Mesendoderm (in vitro differentiated cells): ENCODE measurements at regions not wholly inside any gene's neighbourhood (a gene's known extent, or its start where the extent isn't known, plus 50 kb on each side); places are given as distances from the start of the nearest gene placed in this dataset.

Experiments
- DNase-seq: peaks from one replicate; pipeline ENCODE4 v3.0.0; 2013
- H2AK5ac ChIP-seq: 2 replicates; pipeline ENCODE4 v1.6.1; 2013; ENCODE audit warnings: low read length, inconsistent platforms
- H2BK120ac ChIP-seq: 2 replicates; pipeline ENCODE4 v1.6.1; 2013; ENCODE audit warnings: low read depth, mild to moderate bottlenecking, low read length, moderate library complexity, mixed read lengths
- H2BK15ac ChIP-seq: replicated peaks from 2 replicates; pipeline ENCODE4 v1.6.1; 2013; ENCODE audit warnings: low read depth, mild to moderate bottlenecking, moderate library complexity
- H2BK5ac ChIP-seq: 2 replicates; pipeline ENCODE4 v1.6.1; 2013; ENCODE audit warnings: low read length, inconsistent platforms
- H3K18ac ChIP-seq: 2 replicates; pipeline ENCODE4 v1.6.1; 2013; ENCODE audit warnings: mild to moderate bottlenecking, low read length, mixed read lengths
- H3K23ac ChIP-seq: one replicate; pipeline ENCODE4 v1.6.1; 2013; ENCODE audit warnings: low read length
- H3K27ac ChIP-seq: 2 replicates; pipeline ENCODE4 v1.5.1; 2013; ENCODE audit warnings: low read depth, mild to moderate bottlenecking, inconsistent platforms, low read length, moderate library complexity
- H3K27me3 ChIP-seq: 2 replicates; pipeline ENCODE4 v1.6.1; 2013; ENCODE audit warnings: low read length, control low read depth, mild to moderate bottlenecking, inconsistent platforms; ENCODE audit not compliant: insufficient read depth, poor library complexity
- H3K36me3 ChIP-seq: 2 replicates; pipeline ENCODE4 v1.6.1; 2013; ENCODE audit warnings: low read length, inconsistent platforms; ENCODE audit not compliant: control insufficient read depth, insufficient read depth
- H3K4ac ChIP-seq: one replicate; pipeline ENCODE4 v1.6.1; 2013; ENCODE audit warnings: low read depth, mild to moderate bottlenecking, low read length, moderate library complexity
- H3K4me1 ChIP-seq: 2 replicates; pipeline ENCODE4 v1.6.1; 2013; ENCODE audit warnings: low read depth, low read length, inconsistent platforms; ENCODE audit not compliant: control insufficient read depth
- H3K4me2 ChIP-seq: 2 replicates; pipeline ENCODE4 v1.6.1; 2013; ENCODE audit warnings: low read length
- H3K4me3 ChIP-seq: 2 replicates; pipeline ENCODE4 v1.5.1; 2013; ENCODE audit warnings: mild to moderate bottlenecking, low read length
- H3K56ac ChIP-seq: one replicate; pipeline ENCODE4 v1.6.1; 2013; ENCODE audit warnings: low read length
- H3K79me1 ChIP-seq: 2 replicates; pipeline ENCODE4 v1.6.1; 2013; ENCODE audit warnings: low read length, inconsistent platforms
- H3K79me2 ChIP-seq: 2 replicates; pipeline ENCODE4 v1.6.1; 2013; ENCODE audit warnings: mild to moderate bottlenecking, low read length; ENCODE audit not compliant: control insufficient read depth, insufficient read depth
- H3K9ac ChIP-seq: 2 replicates; pipeline ENCODE4 v1.6.1; 2013; ENCODE audit warnings: low read length, inconsistent platforms
- H4K5ac ChIP-seq: one replicate; pipeline ENCODE4 v1.6.1; 2013; ENCODE audit warnings: low read length
- H4K8ac ChIP-seq: one replicate; pipeline ENCODE4 v1.6.1; 2013; ENCODE audit warnings: low read depth, mild to moderate bottlenecking, control low read depth, low read length, moderate library complexity
- WGBS: extraction: QIAGEN DNeasy Blood & Tissue Kit; methylation state at CpG from one replicate; pipeline ENCODE4 v1.1.7; 2013; ENCODE audit warnings: low lambda C conversion rate, missing lambda C conversion rate; ENCODE audit not compliant: insufficient coverage; ENCODE audit errors: extremely low coverage; 5-methylcytosine and 5-hydroxymethylcytosine counted together

GRCh38 chr5:52481201-52481600, 306.5 kb upstream of the ITGA1 start:
- no peak overlapping the region for H3K27ac ChIP-seq
- no peak overlapping the region for H3K56ac ChIP-seq
- no CpG with 5 or more reads among the region's 1 CpG for WGBS
- H3K79me1 ChIP-seq, result no peaks in the 10 kb centered on the region
- no peaks in the 10 kb centered on the region for H3K4me1 ChIP-seq
- no peak overlapping the region for H2BK120ac ChIP-seq
- H2AK5ac ChIP-seq, result no peak overlapping the region
- H2BK15ac ChIP-seq, result no peak overlapping the region
- no peak overlapping the region for H4K5ac ChIP-seq
- H4K8ac ChIP-seq, result no peak overlapping the region
- no peak overlapping the region for H3K4me3 ChIP-seq
- no peaks in the 10 kb centered on the region for H3K79me2 ChIP-seq
- no peaks in the 10 kb centered on the region for H3K27me3 ChIP-seq
- no peaks in the 10 kb centered on the region for H3K36me3 ChIP-seq
- no peak overlapping the region for H3K4ac ChIP-seq
- H3K18ac ChIP-seq, result no peak overlapping the region
- H3K4me2 ChIP-seq, result no peak overlapping the region
- DNase-seq, result no peak
- no peak overlapping the region for H3K23ac ChIP-seq
- no peak overlapping the region for H2BK5ac ChIP-seq
- H3K9ac ChIP-seq, result no peak overlapping the region

GRCh38 chr5:52481851-52482250, 305.9 kb upstream of the ITGA1 start:
- WGBS, result no CpG with 5 or more reads among the region's 2 CpGs
- Histone ChIP-seq H2BK15ac (no peak overlapping the region), H4K5ac (no peak overlapping the region), H3K4me3 (no peak overlapping the region), H3K79me1 (no peaks in the 10 kb centered on the region), H3K27ac (no peak overlapping the region), H2AK5ac (no peak overlapping the region), H3K4ac (no peak overlapping the region), H3K56ac (no peak overlapping the region), H3K9ac (no peak overlapping the region), H2BK120ac (no peak overlapping the region), H3K18ac (no peak overlapping the region), H3K4me2 (no peak overlapping the region), H2BK5ac (no peak overlapping the region), H3K4me1 (no peaks in the 10 kb centered on the region), H3K36me3 (no peaks in the 10 kb centered on the region), H3K23ac (no peak overlapping the region), H4K8ac (no peak overlapping the region), H3K79me2 (no peaks in the 10 kb centered on the region), H3K27me3 (no peaks in the 10 kb centered on the region)
- DNase-seq, result no peak

GRCh38 chr5:52491071-52491787, 296.5 kb upstream of the ITGA1 start:
- H4K5ac ChIP-seq, result no peak overlapping the region
- H3K23ac ChIP-seq, result no peak overlapping the region
- H2BK120ac ChIP-seq, result no peak overlapping the region
- H3K79me1 ChIP-seq, result no peaks in the 10 kb centered on the region
- H3K4ac ChIP-seq, result no peak overlapping the region
- H3K9ac ChIP-seq, result no peak overlapping the region
- H4K8ac ChIP-seq, result no peak overlapping the region
- no peak overlapping the region for H3K4me2 ChIP-seq
- no peak overlapping the region for H3K56ac ChIP-seq
- no peak overlapping the region for H3K27ac ChIP-seq
- no peak for DNase-seq
- H3K27me3 ChIP-seq, result no peaks in the 10 kb centered on the region
- no peak overlapping the region for H3K4me3 ChIP-seq
- H3K36me3 ChIP-seq, result no peaks in the 10 kb centered on the region
- no CpG with 5 or more reads among the region's 4 CpGs for WGBS
- no peak overlapping the region for H2AK5ac ChIP-seq
- H3K79me2 ChIP-seq, result no peaks in the 10 kb centered on the region
- no peak overlapping the region for H2BK15ac ChIP-seq
- H2BK5ac ChIP-seq, result no peak overlapping the region
- H3K18ac ChIP-seq, result no peak overlapping the region
- H3K4me1 ChIP-seq, result no peaks in the 10 kb centered on the region

GRCh38 chr5:52491818-52492217, 295.9 kb upstream of the ITGA1 start:
- H4K8ac ChIP-seq, result no peak overlapping the region

GRCh38 chr5:52497133-52497693, 290.5 kb upstream of the ITGA1 start:
- Histone ChIP-seq H3K4me3 (no peak overlapping the region), H3K4me1 (no peaks in the 10 kb centered on the region), H3K79me2 (no peaks in the 10 kb centered on the region), H3K4me2 (no peak overlapping the region), H4K5ac (no peak overlapping the region), H3K36me3 (no peaks in the 10 kb centered on the region), H3K4ac (no peak overlapping the region), H3K23ac (no peak overlapping the region), H2AK5ac (no peak overlapping the region), H3K27ac (no peak overlapping the region), H3K56ac (no peak overlapping the region), H3K9ac (no peak overlapping the region), H2BK5ac (no peak overlapping the region), H2BK15ac (no peak overlapping the region), H3K27me3 (no peaks in the 10 kb centered on the region), H3K18ac (no peak overlapping the region), H4K8ac (no peak overlapping the region), H2BK120ac (no peak overlapping the region), H3K79me1 (no peaks in the 10 kb centered on the region)
- DNase-seq, result no peak
- WGBS, result no CpG with 5 or more reads among the region's 4 CpGs

More at GRCh38 chr5:52491818-52492217, 295.9 kb upstream of the ITGA1 start:
- no peak overlapping the region for H2AK5ac ChIP-seq
- no peak overlapping the region for H4K5ac ChIP-seq
- H2BK15ac ChIP-seq, result no peak overlapping the region
- no peak overlapping the region for H2BK120ac ChIP-seq
- no peak overlapping the region for H3K27ac ChIP-seq
- H3K27me3 ChIP-seq, result no peaks in the 10 kb centered on the region
- no peak for DNase-seq
- no peak overlapping the region for H3K4ac ChIP-seq
- H3K79me2 ChIP-seq, result no peaks in the 10 kb centered on the region
- H3K4me2 ChIP-seq, result no peak overlapping the region
- no peak overlapping the region for H3K9ac ChIP-seq
- no peaks in the 10 kb centered on the region for H3K4me1 ChIP-seq
- no peak overlapping the region for H3K18ac ChIP-seq
- H3K79me1 ChIP-seq, result no peaks in the 10 kb centered on the region
- no peak overlapping the region for H3K56ac ChIP-seq
- H3K23ac ChIP-seq, result no peak overlapping the region
- H3K36me3 ChIP-seq, result no peaks in the 10 kb centered on the region
- H2BK5ac ChIP-seq, result no peak overlapping the region
- no peak overlapping the region for H3K4me3 ChIP-seq

- no peak overlapping the region for H3K56ac ChIP-seq
- H3K4me1 ChIP-seq, result no peaks in the 10 kb centered on the region
- H3K79me2 ChIP-seq, result no peaks in the 10 kb centered on the region
- DNase-seq, result no peak
- no peak overlapping the region for H3K9ac ChIP-seq
- no peak overlapping the region for H2BK15ac ChIP-seq
- no peak overlapping the region for H3K4me3 ChIP-seq
- H3K27me3 ChIP-seq, result no peaks in the 10 kb centered on the region
- no peak overlapping the region for H2BK120ac ChIP-seq
- H4K8ac ChIP-seq, result no peak overlapping the region
- no peaks in the 10 kb centered on the region for H3K79me1 ChIP-seq
- no peak overlapping the region for H3K18ac ChIP-seq
- H3K4ac ChIP-seq, result no peak overlapping the region
- no peak overlapping the region for H3K4me2 ChIP-seq
- no peak overlapping the region for H3K23ac ChIP-seq
- H2BK5ac ChIP-seq, result no peak overlapping the region
- no peak overlapping the region for H2AK5ac ChIP-seq
- no peaks in the 10 kb centered on the region for H3K36me3 ChIP-seq
- no peak overlapping the region for H4K5ac ChIP-seq
- no peak overlapping the region for H3K27ac ChIP-seq
These were observed 289.1 kb upstream of the ITGA1 start for GRCh38 chr5:52498607-52499006.
